ENCODE measurements at regions not wholly inside any gene's neighbourhood (a gene's known extent, or its start where the extent isn't known, plus 50 kb on each side); places are given as distances from the start of the nearest gene placed in this dataset.
"Not testable (repeated sequence)": the region's sequence is repeated elsewhere in the genome, so short reads cannot be mapped to it uniquely, and the experiment has no call there.

DNA sequence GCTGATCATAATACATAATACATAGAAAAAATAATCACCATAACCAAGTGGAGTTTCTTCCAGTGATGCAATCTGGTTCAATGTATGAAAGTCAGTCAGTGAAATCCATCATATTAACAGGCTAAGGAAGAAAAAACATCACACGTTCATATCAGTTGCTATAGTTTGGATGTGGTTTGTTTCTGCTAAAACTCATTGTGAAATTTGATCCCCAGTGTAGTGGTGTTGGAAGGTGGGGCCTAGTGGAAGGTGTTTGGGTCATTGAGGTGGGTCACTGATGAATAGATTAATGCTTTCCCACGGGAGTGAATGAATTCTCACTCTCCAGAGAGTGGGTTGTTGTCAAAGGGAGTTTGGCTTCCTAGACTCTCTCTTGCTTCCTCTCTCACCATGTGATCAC is 84.6 kb upstream of the PTGDR start:
- no peaks in the 10 kb centered on the region for H3K4me1 ChIP-seq
- no peak overlapping the region for H3K27ac ChIP-seq
- TF ChIP-seq EP300 (IDR thresholded peaks at IDR 0.05) (no peak), POLR2A (IDR thresholded peaks at IDR 0.05) (no peak), POLR2AphosphoS5 (IDR thresholded peaks at IDR 0.05) (no peak)
- TF ChIP-seq, protein P1, sequence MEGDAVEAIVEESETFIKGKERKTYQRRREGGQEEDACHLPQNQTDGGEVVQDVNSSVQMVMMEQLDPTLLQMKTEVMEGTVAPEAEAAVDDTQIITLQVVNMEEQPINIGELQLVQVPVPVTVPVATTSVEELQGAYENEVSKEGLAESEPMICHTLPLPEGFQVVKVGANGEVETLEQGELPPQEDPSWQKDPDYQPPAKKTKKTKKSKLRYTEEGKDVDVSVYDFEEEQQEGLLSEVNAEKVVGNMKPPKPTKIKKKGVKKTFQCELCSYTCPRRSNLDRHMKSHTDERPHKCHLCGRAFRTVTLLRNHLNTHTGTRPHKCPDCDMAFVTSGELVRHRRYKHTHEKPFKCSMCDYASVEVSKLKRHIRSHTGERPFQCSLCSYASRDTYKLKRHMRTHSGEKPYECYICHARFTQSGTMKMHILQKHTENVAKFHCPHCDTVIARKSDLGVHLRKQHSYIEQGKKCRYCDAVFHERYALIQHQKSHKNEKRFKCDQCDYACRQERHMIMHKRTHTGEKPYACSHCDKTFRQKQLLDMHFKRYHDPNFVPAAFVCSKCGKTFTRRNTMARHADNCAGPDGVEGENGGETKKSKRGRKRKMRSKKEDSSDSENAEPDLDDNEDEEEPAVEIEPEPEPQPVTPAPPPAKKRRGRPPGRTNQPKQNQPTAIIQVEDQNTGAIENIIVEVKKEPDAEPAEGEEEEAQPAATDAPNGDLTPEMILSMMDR (IDR thresholded peaks at IDR 0.05): no peak
- DNase-seq (ENCODE audit: low spot score in 2 of 2): no peak
- H3K36me3 ChIP-seq: no peaks in the 10 kb centered on the region
- H3K9me3 ChIP-seq: no peaks in the 10 kb centered on the region
- 75% methylated on average over 2 of the region's 2 CpGs for WGBS
- H3K27me3 ChIP-seq: no peaks in the 10 kb centered on the region
- H3K4me3 ChIP-seq: no peak overlapping the region

DNA sequence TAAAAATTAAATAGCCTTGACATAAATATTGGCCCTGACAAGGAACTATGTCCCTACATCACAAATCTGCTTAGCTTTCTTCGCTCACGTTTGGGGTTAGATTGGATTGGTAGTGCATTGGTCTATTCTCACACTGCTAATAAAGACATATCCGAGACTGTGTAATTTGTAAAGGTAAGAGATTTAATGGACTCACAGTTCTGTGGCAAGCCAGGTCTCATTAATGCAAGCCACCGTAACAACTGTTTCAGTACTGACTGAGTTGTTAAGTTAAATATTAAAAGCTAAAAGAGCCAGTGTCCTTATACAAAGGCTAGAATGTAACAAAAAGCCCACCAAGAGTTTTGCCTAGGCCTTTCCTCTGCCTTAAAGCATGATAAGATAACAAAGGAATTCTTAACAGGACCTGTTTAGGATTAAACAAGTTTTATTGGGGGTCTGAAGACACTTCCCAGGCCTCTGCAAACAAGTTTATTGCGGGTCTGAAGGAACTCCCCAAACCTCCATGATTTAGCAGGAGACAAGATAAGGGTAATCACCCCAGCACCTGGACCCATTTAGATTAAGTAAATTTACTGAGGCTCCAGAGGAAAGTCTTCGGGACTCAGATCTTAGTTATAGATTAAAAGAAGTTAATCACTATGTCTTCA is 88.2 kb upstream of the PTGDR start:
- no peaks in the 10 kb centered on the region for H3K36me3 ChIP-seq
- 74% methylated on average over 6 of the region's 6 CpGs for WGBS

DNA sequence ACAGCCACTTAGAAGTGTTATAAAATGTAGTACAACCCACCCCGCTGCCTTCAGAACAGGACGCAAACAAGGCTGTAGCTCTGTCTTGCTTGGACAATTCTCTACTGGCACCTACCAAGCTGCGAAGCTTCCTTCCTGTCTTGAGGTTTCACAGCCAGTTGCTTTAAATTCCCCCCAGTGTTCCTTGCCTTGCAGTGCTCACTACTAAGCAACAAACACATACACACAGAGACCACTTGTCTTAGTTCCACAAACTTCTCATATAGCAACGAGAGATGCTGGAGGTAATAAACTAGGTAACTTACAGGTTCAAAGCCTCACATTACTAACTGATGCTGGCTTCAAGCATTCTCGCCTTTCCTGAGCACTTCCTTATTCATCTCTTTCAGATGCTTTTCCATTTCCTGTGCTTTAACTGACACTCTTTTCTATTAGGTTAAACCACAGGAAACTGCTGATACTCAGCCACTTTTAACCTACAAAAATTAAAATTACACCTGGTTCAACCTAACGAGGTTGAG is 91.5 kb upstream of the PTGDR start:
- TF ChIP-seq POLR2AphosphoS5 (IDR thresholded peaks at IDR 0.05) (no peak), EP300 (IDR thresholded peaks at IDR 0.05) (no peak), POLR2A (IDR thresholded peaks at IDR 0.05) (no peak)
- TF ChIP-seq, protein P1 (IDR thresholded peaks at IDR 0.05): no peak
- Histone ChIP-seq H3K27me3 (no peaks in the 10 kb centered on the region), H3K9me3 (peaks cover 9% of the 10 kb centered on the region), H3K4me3 (no peak overlapping the region), H3K27ac (no peak overlapping the region), H3K36me3 (no peaks in the 10 kb centered on the region), H3K4me1 (no peaks in the 10 kb centered on the region)
- whole genome bisulfite sequencing: 66% methylated on average over 6 of the region's 6 CpGs
- no peak for DNase-seq (ENCODE audit: low spot score in 2 of 2)

More for the DNA sequence above, 88.2 kb upstream of the PTGDR start:
- Histone ChIP-seq H3K27me3 (no peaks in the 10 kb centered on the region), H3K9me3 (no peaks in the 10 kb centered on the region), H3K27ac (no peak overlapping the region), H3K4me3 (no peak overlapping the region), H3K4me1 (no peaks in the 10 kb centered on the region)
- DNase-seq (ENCODE audit: low spot score in 2 of 2): no peak
- no peak for TF ChIP-seq POLR2A (IDR thresholded peaks at IDR 0.05)
- TF ChIP-seq, protein P1 (IDR thresholded peaks at IDR 0.05): no peak
- TF ChIP-seq EP300 (IDR thresholded peaks at IDR 0.05): no peak
- no peak for TF ChIP-seq POLR2AphosphoS5 (IDR thresholded peaks at IDR 0.05)

DNA sequence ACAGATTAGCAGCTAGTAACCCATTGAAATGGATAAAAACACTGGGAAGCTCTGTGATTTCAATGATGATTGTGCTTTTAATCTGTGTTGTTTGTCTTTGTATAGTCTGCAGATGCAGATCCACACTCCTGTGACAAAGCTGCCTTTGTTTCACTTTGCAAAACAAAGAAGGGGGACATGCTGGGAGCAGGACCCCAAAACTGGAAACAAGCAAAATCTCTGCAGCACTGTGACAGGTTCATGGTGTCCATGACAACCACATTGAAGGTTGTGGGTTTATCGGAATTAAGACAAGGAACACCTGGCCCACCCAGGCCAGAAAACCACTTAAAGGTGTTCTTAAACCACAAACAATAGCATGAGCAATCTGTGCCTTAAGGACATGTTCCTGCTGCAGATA is 95.6 kb upstream of the PTGDR start:
- not testable (repeated sequence) for H3K36me3 ChIP-seq; H3K4me3 ChIP-seq; H3K27me3 ChIP-seq; H3K27ac ChIP-seq; H3K4me1 ChIP-seq; DNase-seq (ENCODE audit: low spot score in 2 of 2); H3K9me3 ChIP-seq
- WGBS: 87% methylated on average over 1 of the region's 1 CpG

DNA sequence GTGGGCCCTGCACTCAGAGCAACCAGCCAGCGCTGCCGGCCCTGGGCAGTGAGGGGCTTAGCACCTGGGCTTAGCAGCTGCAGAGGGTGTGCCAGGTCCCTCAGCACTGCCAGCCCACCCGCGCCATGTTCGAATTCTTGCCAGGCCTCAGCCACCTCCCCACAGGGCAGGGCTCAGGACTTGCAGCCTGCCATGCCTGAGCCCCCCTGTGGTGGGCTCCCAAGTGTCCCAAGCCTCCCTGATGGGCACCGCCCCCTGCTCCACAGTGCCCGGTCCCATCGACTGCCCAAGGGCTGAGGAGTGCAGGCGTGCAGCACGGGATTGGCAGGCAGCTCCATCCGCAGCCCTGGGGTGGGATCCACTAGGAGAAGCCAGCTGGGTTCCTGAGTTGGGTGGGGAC is 98.0 kb upstream of the NID2 start:
- Histone ChIP-seq H3K4me3 (no peak overlapping the region), H3K27ac (no peak overlapping the region), H3K27me3 (no peaks in the 10 kb centered on the region), H3K9me3 (peaks cover 4% of the 10 kb centered on the region), H3K36me3 (no peaks in the 10 kb centered on the region), H3K4me1 (no peaks in the 10 kb centered on the region)
- DNase-seq (ENCODE audit: low spot score in 2 of 2): no peak
- TF ChIP-seq POLR2A (IDR thresholded peaks at IDR 0.05) (no peak), POLR2AphosphoS5 (IDR thresholded peaks at IDR 0.05) (no peak), EP300 (IDR thresholded peaks at IDR 0.05) (no peak)
- TF ChIP-seq, protein P1 (IDR thresholded peaks at IDR 0.05): no peak
- no CpG with 5 or more reads among the region's 11 CpGs for WGBS

Data from suprapubic skin (tissue), 4 donors.